Activated CD4-positive, alpha-beta T cell treated with anti-CD3 and anti-CD28 coated beads, Interleukin-2, Interleukin-6, amounts not matched to agents 100 ng/mL and 50 ng/mL, durations not matched to agents 16 hours and 8 hours (primary cell): ENCODE measurements at regions not wholly inside any gene's neighbourhood (a gene's known extent, or its start where the extent isn't known, plus 50 kb on each side); places are given as distances from the start of the nearest gene placed in this dataset.

Experiments used
- DNase-seq: peaks from one replicate; pipeline ENCODE4 v3.0.0-alpha.2; 2020

DNA sequence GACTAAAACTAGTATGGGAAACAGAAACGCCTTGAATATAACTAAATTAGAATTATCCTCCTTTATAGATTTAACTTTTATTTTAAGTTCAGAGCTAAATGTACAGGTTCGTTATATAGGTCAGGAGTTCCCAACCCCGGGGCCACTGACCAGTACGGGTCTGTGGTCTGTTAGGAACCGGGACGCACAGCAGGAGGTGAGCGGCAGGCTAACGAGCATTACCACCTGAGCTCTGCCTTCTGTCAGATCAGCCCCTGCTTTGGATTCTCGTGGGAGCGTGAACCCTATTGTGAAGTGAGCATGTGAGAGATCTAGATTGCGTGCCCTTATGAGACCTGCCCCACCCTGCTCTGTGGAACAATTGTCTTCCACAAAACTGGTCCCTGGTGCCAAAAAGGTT lies 51.0 kb downstream of the FAT4 start:
- no peak for DNase-seq

DNA sequence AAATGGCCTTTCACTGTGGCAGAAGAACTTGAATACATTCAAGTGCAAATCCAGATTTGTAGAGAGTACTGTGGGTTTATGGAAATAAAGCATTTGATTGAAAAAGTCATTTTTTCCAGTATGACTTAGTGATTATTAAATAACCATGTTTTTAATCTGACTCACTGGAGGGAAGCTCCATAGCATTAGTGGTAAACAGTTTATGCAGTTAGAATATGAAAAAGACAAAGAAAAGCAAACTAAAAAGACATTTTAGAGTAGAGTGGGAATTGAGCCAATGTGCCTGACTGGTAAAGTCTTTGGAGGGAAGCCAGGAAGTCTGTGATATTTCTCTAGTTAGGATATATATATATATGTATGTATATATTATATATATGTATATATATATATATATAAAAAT lies 53.4 kb downstream of the FAT4 start:
- no peak for DNase-seq

DNA sequence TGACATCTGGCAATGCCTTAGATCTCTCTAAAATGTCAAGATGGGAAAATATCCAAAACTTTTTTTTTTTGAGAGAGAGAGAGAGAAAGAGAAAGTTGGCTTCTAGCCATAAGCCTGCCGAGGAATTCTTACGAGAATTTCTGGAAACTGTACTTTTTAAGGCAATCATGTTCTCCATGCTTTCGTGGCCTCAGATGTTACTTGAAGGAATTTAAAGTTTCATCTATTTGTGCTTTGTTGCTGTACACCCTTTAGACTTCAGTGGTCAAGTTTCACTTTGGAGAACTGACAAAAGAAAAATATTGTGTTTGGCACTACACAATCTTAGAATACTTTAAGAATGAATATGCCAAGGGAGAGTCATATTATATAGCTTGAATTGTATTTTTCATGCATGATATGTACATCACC lies 53.9 kb downstream of the FAT4 start:
- DNase-seq = no peak

DNA sequence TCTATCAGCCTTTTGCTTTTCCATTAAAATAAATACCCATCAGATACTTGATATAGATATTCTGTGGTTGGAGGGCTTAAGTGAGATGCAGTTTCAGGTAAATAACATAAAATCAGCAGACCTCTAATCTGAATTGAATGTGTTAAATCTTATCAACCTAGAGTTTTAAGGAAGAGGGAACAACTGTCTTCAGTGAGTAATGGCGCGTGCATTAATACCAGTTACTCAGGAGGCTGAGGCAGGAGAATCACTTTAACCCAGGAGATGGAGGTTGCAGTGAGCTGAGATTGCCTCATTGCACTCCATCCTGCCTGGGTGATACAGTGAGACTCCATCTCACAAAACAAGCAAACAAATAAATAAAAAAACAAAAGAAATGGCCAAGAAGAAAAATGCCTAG lies 54.3 kb downstream of the FAT4 start:
- no peak for DNase-seq

DNA sequence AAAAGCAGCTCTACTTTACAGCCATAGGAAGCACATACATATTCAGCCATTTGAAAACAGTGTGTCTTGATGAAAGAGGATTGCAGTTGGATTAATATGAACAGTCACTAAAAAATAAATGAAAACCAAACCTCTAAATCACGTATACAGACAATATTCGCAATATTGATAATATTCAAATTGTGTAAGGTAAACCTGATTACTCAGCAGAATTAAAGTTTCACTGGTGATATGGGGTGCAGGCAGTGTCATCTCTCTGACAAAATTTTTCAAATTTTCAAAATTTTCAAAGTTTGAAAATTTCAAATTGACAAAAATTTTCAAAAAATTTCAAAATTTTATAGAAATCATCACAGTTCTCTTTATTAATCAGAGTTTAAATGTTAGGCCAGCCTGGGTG lies 55.7 kb downstream of the FAT4 start:
- no peak for DNase-seq

DNA sequence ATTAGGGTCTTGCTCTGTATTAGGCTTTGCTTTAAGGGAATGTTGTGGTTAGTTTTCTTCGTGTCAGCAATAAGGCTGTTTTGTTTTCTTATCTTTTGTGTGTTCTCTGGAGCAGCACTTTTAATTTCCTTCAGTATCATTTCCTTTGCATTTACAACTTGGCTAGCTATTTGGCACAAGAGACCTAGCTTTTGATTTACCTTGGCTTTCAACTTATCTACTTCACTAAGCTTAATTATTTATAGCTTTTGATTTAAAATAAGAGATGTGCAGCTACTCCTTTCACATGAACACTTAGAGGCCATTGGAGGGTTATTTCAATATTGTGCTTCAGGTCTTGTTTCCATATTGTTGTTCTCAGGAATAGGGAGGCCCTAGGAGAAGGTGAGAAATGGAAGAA lies 68.2 kb downstream of the FAT4 start:
- DNase-seq = no peak

DNA sequence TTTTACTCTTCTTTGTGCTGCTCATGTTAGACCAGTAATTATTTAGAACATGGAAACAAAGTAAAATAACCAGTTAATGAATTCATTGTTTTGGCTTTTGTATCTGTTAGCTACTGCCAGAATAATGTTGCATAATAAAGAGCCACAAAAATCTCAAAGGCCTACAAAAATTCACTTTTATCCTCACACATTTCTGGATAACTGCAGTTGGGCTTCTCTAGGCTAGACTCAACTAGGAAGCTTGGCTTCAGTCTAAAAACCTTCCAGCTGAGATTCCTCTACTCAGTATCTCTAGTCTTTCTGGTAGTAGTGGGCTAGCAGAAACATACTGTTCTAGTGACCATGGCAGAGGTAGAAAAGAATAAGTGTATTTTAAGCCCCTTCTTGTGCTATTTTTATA lies 73.0 kb downstream of the FAT4 start:
- no peak for DNase-seq

DNA sequence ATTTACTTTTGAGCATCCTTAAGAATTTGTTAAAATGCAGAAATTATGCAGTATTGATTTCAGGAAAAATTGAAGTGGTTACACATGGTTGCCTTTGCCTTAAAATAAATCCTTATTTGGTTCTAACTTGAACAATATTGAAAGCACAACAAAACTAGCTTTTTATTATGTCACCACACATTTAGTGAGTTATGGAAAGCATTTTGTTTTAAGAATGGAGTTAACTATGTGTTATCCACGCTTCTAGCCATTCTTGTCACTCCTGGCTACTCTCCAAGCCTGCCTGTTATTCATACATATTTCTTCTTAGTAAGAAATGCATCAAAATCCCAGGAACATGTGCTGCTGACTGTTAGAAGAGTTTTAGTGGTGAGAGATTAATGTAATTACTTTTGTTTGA lies 73.9 kb downstream of the FAT4 start:
- no peak for DNase-seq

DNA sequence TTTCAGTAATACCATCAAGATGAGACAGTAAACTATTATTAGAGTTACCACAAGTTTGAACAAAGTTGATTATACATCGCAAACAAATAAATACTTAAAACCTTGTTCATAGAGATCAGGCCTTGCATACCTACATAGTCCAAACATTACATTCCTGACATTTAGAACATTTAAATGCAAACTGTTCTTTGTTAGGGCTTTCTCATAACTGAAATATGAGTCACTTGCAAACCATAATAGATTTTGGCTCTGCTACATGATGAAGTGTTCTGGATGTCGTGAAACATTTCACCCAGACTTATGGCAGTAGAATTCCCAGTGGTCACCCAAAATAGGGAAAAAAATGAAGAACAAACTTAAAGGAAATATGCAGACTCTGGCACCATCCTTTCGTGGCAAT lies 75.0 kb downstream of the FAT4 start:
- DNase-seq = no peak

DNA sequence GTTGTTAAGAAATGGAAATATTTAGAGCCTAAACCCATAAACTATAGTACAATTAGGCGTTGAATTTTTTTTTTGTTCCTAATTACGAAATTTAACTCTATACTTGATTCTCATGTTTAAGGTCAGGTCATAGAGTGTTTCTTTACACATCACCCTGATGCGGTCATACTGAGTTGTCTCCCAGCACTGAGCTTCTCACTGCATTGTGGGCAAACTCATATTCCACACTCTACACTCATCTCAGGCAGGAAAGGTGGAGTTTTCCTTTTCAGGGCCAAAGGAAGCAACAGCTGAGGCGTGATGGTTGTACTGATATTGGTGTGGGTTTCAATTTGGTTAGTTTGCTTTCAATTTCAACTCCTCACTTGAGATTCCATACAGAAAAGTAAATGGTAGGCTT lies 75.4 kb downstream of the FAT4 start:
- DNase-seq = no peak

DNA sequence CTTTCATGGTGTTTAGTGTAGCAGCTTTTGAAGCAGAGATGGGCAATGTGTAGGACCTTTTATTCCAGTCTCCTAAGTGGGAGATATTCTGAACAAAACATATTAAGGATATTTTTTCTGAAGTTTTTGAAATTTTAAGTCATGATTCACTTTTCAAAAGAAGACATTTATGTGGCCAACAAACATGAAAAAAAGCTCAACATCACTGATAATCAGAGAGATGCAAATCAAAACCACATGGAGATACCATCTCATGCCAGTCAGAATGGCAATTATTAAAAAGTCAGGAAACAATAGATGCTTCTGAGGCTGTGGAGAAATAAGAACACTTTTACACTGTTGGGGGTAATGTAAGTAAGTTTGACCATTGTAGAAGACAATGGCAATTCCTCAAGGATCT lies 76.0 kb downstream of the FAT4 start:
- DNase-seq = no peak

DNA sequence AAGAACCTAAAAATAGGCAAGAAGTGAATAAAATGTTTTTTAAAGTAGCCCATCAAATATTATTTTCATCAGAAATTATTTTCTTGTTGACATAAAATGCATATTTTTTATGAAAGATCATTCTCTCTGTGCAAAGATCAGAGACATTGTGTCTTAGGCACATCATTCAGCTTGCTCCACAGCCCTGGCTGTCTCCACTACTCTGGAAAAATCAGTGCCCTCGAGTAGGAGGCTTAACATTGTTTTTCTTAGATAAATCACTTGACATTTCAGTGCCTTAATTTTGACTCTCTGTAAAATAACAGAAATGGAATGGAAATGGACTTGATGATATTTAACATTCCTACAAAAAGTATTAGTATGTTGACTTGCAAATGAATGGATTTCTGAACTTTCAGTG lies 77.9 kb downstream of the FAT4 start:
- DNase-seq = no peak

DNA sequence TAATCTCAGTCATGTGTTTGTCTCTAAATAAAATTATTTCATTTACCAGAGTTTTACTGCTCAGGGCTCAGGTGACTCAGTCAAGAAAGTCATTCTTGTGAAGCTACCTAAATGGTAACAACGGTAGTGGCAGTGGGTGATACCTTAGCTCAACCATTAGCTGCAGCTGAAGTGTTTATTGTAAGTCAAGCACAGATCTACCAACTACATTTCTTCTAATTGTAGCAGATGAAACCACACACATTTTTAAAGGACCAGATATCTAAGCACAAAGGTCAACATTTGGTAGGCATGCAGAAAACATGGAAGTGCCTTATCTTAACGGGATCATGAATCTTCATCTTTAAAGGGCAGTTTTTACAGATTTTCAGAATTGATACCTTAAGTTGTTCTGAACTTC lies 79.1 kb downstream of the FAT4 start:
- DNase-seq = no peak

DNA sequence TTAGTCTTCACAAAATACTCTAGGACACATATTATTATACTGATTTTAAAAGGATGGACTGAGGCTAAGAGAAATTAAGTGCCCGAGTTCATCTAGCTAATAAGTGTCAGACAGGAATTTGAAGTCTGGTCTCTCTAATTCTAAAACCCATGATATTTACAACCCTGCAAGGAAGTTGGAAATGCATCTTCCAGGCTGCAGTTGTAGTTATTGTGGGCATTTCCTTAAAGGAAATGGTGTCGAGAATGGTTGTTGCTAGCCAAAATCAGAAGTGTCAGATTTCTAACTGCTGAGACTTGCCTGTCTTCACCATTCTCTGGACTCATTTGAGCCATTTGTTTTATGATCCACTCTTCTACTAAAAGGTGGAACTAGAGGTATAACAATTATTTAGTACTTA lies 82.5 kb downstream of the FAT4 start:
- no peak for DNase-seq

DNA sequence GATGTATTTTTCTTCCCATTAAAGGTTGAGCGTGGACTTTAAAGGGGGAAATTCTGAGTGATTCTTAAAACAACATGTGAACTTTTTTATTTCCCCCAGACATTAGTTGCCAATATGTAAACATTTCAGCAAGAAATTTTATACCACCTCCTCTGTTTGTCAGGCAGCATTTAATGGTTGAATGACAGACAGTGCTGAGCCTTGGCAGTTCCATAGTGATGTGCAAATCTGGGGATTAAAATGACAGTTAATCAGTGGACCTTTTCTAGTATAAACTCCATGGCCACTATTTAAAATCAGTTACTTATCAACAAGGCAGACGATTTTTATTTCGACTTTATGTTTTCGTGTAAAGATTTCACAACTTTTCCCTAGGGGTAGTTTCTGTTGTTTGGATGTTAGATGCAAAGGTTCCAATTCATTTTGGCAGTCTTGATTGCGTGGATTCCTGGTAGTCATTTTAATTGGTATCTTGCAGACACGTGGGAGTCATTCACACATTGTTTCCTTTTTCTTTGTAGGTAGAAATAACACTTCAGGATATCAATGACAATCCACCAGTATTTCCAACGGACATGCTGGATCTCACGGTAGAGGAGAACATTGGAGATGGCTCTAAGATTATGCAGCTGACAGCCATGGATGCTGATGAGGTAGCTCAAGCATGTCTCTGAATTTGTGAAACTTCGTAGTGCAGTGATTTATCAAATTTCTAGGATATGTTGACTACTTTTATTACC lies 83.7 kb downstream of the FAT4 start:
- no peak for DNase-seq

DNA sequence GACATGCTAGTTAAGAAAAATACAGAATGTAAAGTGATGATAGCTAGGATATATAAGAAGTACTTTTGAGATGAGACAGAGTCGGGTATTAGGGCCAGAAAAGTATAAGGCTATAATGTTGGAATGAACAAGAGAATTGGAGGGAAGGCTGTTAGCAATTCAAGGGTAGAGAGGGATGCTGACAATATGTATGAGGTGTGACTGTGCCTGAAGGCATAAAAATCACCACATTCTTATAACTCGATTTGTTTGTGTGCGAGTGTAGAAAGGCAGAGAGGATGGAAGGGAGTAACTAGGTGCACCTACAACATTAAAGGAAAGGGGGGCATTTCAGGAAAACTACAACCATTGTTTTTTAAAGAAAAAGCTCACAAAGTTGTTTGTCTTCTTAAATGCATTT lies 86.0 kb downstream of the FAT4 start:
- DNase-seq = no peak

DNA sequence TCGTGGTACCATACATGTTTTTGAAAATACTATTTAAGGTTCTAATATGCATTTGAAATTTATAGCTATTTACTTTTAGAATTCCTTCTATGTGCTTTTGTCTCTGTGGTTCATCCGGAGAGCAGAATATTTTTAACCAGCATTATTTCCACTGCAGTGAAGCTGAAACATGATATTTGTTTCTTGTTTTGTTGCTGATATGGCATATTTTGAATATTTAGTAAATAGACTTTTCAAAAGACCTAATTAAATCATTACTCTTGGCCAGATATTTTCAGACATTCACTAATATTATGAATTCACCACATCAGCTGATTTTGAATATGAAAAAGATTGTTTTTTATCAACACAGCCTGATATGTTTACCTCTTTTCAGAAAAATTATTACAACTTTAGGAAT lies 87.0 kb downstream of the FAT4 start:
- no peak for DNase-seq

DNA sequence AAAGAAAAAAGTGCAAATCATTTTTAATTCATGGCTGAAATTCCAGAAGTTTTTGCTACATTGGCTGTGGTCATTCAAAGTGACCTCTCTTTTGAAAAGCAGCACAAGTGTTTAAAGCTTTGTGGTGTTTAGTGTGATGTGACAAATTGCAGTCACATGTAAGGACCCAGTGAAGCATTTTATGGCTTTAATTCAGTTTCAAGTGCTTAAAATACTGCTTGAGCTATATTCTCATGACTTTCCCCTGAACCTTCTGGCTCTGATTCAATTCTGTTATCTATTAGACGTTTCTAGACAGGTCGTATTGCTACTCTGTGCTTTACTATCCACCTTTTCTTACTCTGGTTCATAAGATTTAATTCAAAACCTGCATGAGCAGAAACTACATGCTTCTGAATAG lies 105.8 kb downstream of the FAT4 start:
- no peak for DNase-seq

DNA sequence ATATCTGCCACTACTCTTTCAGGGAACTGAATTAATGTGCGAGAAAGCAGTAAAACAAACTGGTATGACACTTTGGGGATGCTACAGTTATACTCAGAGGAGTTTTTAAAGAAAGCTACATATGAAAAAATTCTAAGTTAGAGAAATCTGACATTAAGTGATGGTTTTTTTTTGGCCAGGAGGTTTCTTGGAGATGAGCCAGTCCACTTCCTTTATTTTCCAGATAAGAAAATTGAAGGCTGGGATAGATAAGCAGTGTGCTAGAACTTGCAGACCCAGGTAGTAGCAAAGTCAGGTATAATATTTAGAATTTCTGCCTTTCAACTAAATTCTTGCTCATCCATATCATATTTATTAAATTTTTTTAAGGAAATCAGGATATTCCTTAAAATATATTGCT lies 106.8 kb downstream of the FAT4 start:
- no peak for DNase-seq

DNA sequence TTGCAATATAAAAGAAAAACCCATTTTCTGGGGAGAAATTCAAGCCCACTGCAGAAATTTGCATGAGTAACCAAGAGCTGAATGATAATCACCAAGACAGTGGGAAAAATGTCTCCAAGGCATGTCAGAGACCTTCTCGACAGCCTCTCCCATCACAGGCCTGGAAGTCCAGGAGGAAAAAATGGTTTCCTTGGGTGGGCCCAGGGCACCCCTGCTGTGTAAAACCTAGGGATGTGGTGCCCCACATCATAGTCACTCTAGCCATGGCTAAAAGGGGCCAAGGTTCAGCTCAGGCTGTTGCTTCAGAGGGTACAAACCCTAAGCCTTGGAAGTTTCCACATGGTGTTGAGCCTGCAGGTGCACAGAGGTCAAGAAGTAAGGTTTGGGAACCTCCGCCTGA lies 108.4 kb downstream of the FAT4 start:
- no peak for DNase-seq

DNA sequence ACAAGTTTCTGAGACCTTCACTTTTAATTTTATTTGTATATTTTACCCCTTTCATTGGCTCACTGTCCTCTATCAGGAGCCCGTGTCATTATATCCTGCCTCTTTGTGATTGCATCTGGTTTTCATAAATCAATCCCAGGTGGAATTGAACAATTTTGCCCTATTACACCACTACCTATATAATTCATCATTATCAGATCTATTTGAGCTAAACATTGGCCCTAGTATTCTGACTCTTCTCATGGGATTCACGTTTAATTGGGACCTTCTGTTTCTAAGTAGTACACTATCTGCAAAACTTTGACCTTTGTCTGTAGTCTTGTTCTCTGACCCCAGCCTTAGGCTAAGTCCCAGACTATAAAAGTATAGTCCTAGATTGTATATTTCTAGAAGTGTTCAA lies 114.1 kb downstream of the FAT4 start:
- DNase-seq = no peak

DNA sequence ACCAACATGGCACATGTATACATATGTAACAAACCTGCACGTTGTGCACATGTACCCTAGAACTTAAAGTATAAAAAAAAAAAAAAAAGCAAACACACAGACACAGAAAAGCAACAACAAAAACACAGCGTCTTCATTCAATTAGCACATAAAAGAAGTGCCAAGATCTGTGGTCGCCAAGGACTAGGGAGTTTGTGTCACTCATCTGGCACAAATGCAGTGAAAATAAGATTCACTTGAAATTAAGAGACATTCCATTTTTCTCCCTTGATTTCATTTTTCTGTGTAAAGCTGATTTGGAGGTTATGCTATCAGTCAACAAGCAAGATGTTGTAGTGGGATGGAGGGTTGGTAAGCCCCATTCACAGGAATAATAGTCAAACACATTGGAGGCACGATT lies 115.3 kb downstream of the FAT4 start:
- DNase-seq = no peak

DNA sequence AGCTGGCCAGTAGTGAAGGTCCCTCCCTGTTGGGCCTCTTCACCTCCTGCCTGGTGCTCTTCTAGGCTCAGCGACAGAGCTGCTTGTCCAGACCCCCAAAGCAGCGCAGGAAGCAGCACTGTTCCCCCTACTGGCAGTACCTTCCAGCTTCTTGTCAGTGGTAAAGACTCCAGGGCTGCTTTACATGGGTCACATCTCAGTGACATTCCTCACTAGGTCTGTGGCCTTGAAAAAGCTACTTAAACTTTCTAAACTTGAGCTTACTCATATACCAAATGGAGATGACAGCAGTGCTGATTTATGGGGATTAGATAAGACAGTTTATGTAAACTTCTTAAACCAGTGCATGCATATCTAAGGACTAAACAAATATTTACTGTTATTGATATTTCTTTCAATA lies 117.3 kb downstream of the FAT4 start:
- no peak for DNase-seq

DNA sequence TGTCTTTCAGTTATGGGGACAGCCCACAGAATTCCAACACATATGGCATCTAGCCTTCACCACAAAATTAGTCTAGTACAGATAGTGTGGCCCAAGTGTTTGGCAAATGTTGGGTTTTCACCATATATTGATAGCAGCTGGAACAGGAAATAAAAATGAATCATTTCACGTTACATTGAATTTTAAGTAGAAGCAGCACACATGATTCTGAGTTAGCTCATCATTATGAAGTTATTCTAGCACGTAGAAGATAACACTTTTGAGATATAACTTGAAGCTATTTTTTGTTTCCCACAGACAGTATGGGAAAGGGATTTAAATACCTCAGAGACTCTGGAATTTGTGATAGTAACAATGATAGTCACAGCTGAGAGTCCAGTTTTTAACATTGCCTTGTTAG lies 118.7 kb downstream of the FAT4 start:
- DNase-seq = no peak

DNA sequence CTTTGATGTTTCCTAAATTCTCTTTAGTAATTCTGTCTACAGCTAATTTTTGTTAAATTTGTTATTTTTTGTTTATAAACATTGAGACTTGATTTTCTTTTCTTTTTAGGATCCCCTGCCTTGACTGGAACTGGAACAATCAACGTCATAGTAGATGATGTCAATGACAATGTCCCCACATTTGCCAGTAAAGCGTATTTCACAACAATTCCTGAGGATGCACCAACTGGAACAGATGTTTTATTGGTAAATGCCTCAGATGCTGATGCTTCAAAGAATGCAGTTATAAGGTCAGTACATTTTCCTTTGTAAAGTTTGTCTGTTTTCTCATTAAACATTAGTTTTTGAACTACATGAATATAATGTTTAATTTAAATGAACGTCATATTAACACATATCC lies 119.4 kb downstream of the FAT4 start:
- no peak for DNase-seq

DNA sequence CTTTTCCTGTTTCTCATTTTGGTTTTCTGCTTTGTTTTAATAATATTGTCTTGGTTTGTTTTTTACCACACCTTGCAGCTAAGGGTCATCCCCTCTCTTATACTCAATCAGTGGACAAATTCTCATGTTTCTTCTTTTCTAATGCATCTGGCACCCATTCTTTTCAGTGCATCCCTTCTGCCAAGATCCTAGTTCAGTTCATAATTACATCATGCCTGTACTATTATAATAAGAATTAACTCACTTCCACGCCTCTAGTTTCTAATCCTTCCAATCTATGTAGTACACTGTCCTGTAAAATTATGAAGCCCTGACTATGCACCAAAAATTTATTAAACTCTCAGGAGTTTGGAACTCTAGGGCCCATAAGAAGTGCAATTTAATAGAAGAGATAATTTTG lies 126.1 kb downstream of the FAT4 start:
- DNase-seq = no peak
